Stimulated activated CD8-positive, alpha-beta memory T cell treated with anti-CD3 and anti-CD28 coated beads, Interleukin-7, amount 100 ng/mL, for 1 hour (primary cell): ENCODE measurements at regions not wholly inside any gene's neighbourhood (a gene's known extent, or its start where the extent isn't known, plus 50 kb on each side); places are given as distances from the start of the nearest gene placed in this dataset.
"Not testable (repeated sequence)": the region's sequence is repeated elsewhere in the genome, so short reads cannot be mapped to it uniquely, and the experiment has no call there.

ENCODE experiments used
- DNase-seq, 2 donors: peaks; one replicate each; pipeline ENCODE4 v3.0.0-alpha.2; 2020; ENCODE audit warnings: low read depth in 2 of 2

- no peak for DNase-seq
Measured at GRCh38 chr9:28445211-28445610, 871.9 kb upstream of the C9orf72 start.

DNA sequence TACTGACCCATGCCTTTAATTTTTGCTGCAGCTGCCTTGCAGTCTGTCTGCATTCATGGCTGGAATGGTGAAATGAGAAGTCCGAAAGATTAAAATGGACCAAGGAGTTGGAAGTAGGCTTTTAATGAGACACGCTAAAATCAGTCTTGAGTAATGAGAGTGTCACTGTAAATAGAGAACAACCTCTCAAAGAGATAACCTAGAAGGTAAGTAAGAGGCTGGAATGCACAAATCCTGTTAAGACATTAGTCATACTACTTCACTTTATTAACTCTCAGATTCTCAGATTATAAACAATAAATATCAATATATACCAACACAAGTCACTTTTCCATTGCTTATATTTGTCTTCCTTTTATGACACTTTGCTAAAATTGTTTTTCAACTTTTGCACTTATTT lies 880.6 kb upstream of the C9orf72 start:
- DNase-seq: no peak

DNA sequence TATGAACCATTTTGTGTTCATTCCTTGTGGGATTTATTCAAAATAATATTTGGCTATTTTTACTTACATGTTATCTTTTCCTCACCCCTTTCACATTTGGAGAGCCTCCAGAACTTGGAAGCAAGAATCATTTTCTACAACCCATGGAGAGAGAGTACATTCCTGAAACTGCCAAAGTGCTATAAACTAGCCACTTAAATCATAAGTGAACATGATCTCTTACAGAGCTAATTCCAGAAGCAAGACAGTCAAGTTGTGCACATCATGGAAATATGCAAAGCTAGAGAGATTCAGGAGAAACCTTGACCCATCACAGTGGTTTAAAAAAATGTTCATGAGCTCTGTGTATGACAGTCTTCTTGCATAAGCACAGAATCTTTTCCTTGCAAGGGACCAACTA lies 883.6 kb upstream of the C9orf72 start:
- no peak for DNase-seq

- no peak for DNase-seq
Measured at GRCh38 chr9:28464481-28465216, 891.4 kb upstream of the C9orf72 start.

- DNase-seq: no peak
Measured at GRCh38 chr9:28471261-28471660, 898.0 kb upstream of the C9orf72 start.

DNA sequence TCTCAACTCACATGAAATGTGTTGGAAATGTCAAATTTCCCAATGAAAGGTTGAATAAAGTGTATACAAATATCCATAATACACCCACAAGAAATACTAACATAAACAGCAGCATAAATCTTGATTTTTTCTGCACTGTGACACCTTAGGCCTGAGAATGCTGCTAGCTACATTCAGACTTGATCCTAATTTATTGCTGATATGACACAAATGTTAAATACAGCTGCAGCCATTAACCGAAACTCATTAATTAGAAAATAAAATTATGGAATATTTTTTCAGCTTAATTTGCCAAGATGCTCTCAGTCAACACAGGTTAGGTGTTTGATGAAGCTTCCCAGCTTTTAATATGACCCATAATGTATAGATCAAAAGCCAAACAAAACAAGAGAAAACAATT lies 914.3 kb upstream of the C9orf72 start:
- no peak for DNase-seq

DNA sequence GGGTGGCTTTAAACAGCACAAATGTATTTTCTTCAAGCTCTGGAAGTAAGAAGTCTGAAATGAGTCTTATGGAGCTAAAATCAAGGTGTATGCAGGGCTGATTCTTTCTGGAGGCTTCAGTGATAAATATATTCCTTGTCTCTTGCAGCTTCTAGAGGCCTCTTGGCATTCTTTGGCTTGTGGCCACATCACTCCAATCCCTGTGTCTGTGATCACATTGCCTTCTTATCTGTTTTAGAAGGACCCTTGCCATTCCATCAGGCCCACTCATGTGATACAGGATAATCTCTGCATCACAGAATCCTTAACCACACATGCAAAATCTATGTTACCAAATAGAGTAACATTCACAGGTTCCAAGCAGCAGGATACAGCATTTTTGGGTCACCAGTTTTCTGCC lies 917.8 kb upstream of the C9orf72 start:
- DNase-seq: no peak

- DNase-seq: not testable (repeated sequence)
Measured at GRCh38 chr9:28498168-28498567, 924.9 kb upstream of the C9orf72 start.

- no peak for DNase-seq
Measured at GRCh38 chr9:28502189-28502588, 928.9 kb upstream of the C9orf72 start.

GRCh38 chr9:28502741-28503140 lies 929.5 kb upstream of the C9orf72 start:
- no peak for DNase-seq

DNA sequence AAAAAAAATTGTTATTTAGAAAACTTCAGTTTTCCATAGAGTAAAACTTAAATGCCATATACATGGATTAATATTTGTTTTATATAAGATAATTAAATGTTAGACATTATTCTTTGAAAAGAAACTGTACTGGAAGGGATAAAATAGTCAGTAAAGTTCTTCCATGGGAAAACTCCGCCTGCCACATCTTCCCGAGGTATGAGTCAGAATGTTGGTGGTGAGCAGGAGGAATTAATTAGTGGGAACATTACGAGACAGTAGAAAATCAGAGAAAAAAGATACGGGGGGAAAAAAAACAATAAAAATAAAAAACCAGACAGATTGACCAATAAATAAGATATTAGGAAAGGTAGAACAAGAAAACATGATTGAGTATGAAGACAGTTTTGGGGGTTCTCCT lies 930.3 kb upstream of the C9orf72 start:
- no peak for DNase-seq

- DNase-seq: no peak
Measured at GRCh38 chr9:28518439-28518838, 945.2 kb upstream of the C9orf72 start.

- DNase-seq: not testable (repeated sequence)
Measured at GRCh38 chr9:28524309-28524708, 951.0 kb upstream of the C9orf72 start.

- no peak for DNase-seq
Measured at GRCh38 chr9:28528049-28528448, 954.8 kb upstream of the C9orf72 start.

DNA sequence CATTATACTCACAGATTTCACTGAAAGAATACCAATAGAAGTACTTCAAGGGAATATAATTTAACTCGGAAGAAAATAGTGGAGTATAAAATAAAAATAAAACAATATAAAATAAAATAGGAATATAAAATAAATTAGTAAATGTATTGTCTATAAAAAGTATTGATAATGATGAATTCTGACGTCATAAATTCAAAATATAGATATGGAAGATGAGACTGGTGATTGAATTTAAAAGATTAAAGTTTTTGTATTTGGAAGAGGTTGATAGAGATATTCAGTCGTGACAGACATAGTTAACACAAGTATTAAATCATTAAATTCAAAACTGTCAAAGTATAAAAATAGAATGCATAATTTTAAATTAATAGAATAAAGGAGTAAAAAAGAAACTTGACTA lies 964.9 kb upstream of the C9orf72 start:
- DNase-seq: no peak

DNA sequence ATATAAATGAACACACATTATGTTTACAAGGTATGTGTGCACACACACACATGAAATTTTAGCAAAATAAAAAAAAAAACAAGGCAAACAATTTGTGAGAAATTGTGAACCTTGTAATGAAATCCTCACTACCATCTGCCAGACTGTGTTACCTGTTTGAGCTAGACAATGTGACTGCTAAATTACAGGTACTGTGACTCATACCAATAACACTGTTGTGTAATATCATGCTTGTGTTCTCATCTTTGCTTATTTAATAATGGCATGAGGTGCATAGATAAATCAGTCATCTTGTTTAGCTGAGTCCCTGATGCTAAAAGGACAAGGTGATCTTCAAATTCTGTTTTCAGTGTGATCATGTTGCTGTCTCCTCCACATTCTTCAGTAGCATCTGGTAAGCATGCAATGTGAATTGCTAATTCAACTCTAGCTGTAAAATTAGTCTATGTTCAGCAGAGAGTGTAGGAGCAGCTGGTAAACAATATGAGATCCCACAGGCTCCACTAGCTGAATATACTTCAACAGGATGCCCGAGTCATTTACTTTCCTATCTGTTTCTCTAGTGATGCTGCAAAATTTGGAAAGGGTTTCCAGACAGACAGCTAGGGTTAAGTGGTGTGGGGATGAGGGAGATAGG lies 966.3 kb upstream of the C9orf72 start:
- no peak for DNase-seq

GRCh38 chr9:28542928-28543327 lies 969.6 kb upstream of the C9orf72 start:
- DNase-seq: no peak

DNA sequence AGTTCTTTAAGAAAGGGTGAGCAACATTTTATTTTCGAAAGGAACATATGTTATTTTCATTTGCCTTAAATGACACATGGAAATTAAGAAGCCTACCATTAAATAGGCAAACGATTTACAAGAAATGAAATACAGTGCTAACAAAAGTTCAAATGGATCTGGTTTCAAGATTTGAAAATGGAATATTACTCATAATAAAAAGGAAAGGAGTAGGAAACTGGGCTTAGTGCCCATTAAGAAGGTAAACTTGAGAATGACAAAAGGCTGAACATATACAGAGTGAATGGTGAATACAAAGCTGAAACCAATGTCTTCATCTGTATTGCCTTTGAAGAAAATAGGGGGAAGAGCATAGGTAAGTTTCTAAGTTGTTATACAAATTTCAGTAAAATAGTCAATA lies 974.2 kb upstream of the C9orf72 start:
- no peak for DNase-seq

- DNase-seq: no peak
Measured at GRCh38 chr9:28563291-28563934, 990.1 kb upstream of the C9orf72 start.

GRCh38 chr9:28583832-28584231 lies 1010.6 kb upstream of the C9orf72 start:
- DNase-seq: no peak

- no peak for DNase-seq
Measured at GRCh38 chr9:28584542-28584941, 1011.3 kb upstream of the C9orf72 start.

DNA sequence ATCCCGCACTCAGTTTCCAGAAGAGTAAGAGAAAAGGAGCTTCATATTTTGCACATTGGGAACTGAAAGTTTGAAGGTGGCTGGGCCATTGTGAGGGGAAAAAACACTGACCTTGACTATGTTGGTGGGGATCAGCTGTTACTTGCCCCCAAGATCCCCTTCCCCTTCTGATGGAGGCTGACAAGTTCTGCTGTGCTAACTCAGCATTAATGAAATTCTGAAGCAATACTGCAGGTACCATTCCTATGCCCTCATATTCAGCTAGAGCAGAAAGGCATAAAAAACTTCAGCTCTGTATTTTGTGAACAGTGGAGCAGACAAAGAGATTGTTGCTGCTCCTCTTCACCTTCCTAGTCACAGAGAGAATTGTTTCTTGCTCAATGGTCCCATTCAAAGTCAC lies 1013.8 kb upstream of the C9orf72 start:
- DNase-seq: no peak

GRCh38 chr9:28598408-28598807 lies 1025.1 kb upstream of the C9orf72 start:
- DNase-seq: no peak
